HL-60/S4 treated with phorbol 12-myristate 13-acetate at 8.2 ng/mL for 4 days and 3 days (cell line): ENCODE measurements at regions not wholly inside any gene's neighbourhood (a gene's known extent, or its start where the extent isn't known, plus 50 kb on each side); places are given as distances from the start of the nearest gene placed in this dataset.
"Not testable (repeated sequence)": the region's sequence is repeated elsewhere in the genome, so short reads cannot be mapped to it uniquely, and the experiment has no call there.

Experiments used
- in situ Hi-C: fragments of 300-500 bp; cut with MboI; formaldehyde crosslinking; loops from 2 replicates; pipeline ENCODE4 v1.15.0; 2022; ENCODE audit warnings: low sequenced_read_pairs

GRCh38 chr10:44118500-44118899 lies 266.4 kb downstream of the CXCL12 start:
- in situ Hi-C loops: no loop called here

GRCh38 chr10:44116474-44116873 lies 268.4 kb downstream of the CXCL12 start:
- in situ Hi-C loops: no loop called here

- in situ Hi-C loops: no loop called here
These were observed 269.4 kb downstream of the CXCL12 start for GRCh38 chr10:44115516-44115915.

GRCh38 chr10:44114441-44114840 lies 270.5 kb downstream of the CXCL12 start:
- in situ Hi-C loops: no loop called here

GRCh38 chr10:44112280-44112679 lies 272.6 kb downstream of the CXCL12 start:
- in situ Hi-C loops: not testable (repeated sequence)

GRCh38 chr10:44105696-44106095 lies 279.2 kb downstream of the CXCL12 start:
- in situ Hi-C loops: no loop called here

GRCh38 chr10:44102726-44103255 lies 282.1 kb downstream of the CXCL12 start:
- in situ Hi-C loops: no loop called here

GRCh38 chr10:44101082-44101481 lies 283.8 kb downstream of the CXCL12 start:
- in situ Hi-C loops: no loop called here

- in situ Hi-C loops: no loop called here
These were observed 285.4 kb downstream of the CXCL12 start for GRCh38 chr10:44099511-44099910.

- in situ Hi-C loops: not testable (repeated sequence)
These were observed 288.7 kb downstream of the CXCL12 start for GRCh38 chr10:44096217-44096616.

- in situ Hi-C loops: no loop called here
These were observed 295.2 kb downstream of the CXCL12 start for GRCh38 chr10:44089671-44090070.

- in situ Hi-C loops: no loop called here
These were observed 297.5 kb downstream of the CXCL12 start for GRCh38 chr10:44087403-44087802.

GRCh38 chr10:44083719-44084400 lies 301.0 kb downstream of the CXCL12 start:
- in situ Hi-C loops: no loop called here

GRCh38 chr10:44071479-44071878 lies 313.4 kb downstream of the CXCL12 start:
- in situ Hi-C loops: no loop called here

- in situ Hi-C loops: no loop called here
These were observed 314.6 kb downstream of the CXCL12 start for GRCh38 chr10:44070282-44070681.

- in situ Hi-C loops: no loop called here
These were observed 315.3 kb downstream of the CXCL12 start for GRCh38 chr10:44069573-44069972.

- in situ Hi-C loops: no loop called here
These were observed 316.0 kb downstream of the CXCL12 start for GRCh38 chr10:44068716-44069482.

GRCh38 chr10:44067432-44067831 lies 317.5 kb downstream of the CXCL12 start:
- in situ Hi-C loops: no loop called here

GRCh38 chr10:44066527-44067255 lies 318.2 kb downstream of the CXCL12 start:
- in situ Hi-C loops: no loop called here

- in situ Hi-C loops: no loop called here
These were observed 318.9 kb downstream of the CXCL12 start for GRCh38 chr10:44065788-44066526.
